ENCODE measurements at regions not wholly inside any gene's neighbourhood (a gene's known extent, or its start where the extent isn't known, plus 50 kb on each side); places are given as distances from the start of the nearest gene placed in this dataset.

DNA sequence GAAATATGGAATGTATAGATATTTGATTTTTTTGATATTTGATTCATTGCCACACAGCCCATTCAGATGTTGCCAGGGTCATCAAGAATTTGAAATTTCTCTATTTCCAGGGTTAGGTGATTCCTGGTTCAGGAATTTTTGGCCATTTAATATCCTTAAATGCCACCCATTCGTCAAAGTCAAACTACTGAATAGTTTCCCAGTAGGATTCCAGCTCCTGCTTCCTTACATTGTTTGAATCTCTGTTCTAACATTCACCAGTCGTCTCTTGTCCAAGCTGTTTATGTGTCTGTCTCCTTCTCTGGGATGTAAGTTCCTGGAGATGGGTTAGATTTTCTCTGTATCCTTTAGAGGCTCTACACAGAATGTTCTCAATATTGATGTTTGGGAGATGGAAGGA lies 124.9 kb upstream of the TLE3 start:
- TF ChIP-seq, protein P1, sequence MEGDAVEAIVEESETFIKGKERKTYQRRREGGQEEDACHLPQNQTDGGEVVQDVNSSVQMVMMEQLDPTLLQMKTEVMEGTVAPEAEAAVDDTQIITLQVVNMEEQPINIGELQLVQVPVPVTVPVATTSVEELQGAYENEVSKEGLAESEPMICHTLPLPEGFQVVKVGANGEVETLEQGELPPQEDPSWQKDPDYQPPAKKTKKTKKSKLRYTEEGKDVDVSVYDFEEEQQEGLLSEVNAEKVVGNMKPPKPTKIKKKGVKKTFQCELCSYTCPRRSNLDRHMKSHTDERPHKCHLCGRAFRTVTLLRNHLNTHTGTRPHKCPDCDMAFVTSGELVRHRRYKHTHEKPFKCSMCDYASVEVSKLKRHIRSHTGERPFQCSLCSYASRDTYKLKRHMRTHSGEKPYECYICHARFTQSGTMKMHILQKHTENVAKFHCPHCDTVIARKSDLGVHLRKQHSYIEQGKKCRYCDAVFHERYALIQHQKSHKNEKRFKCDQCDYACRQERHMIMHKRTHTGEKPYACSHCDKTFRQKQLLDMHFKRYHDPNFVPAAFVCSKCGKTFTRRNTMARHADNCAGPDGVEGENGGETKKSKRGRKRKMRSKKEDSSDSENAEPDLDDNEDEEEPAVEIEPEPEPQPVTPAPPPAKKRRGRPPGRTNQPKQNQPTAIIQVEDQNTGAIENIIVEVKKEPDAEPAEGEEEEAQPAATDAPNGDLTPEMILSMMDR (IDR thresholded peaks at IDR 0.05; ENCODE audit: poor library complexity), result no peak
- TF ChIP-seq EZH2phosphoT487 (IDR thresholded peaks at IDR 0.05; ENCODE audit: low read depth, severe bottlenecking, unreplicated experiment), result no peak
- no peak for TF ChIP-seq EZH2 (IDR thresholded peaks at IDR 0.05; ENCODE audit: borderline replicate concordance)

Data from hepatocyte (in vitro differentiated cells).